Vagina (tissue), 2 donors: ENCODE measurements at regions not wholly inside any gene's neighbourhood (a gene's known extent, or its start where the extent isn't known, plus 50 kb on each side); places are given as distances from the start of the nearest gene placed in this dataset.

Experiments
- POLR2A ChIP-seq, 2 donors: fragments of 450-650 bp; IDR thresholded peaks; one replicate each; pipeline ENCODE4 v1.6.1; 2017; ENCODE audit warnings: antibody characterized with exemption in 2 of 2, mild to moderate bottlenecking in 2 of 2, moderate library complexity in 2 of 2
- POLR2AphosphoS5 ChIP-seq, 2 donors: sonication (generic); formaldehyde crosslinking; IDR thresholded peaks; one replicate each; pipeline ENCODE4 v1.9.0; 2017; ENCODE audit warnings: antibody characterized with exemption in 2 of 2, mild to moderate bottlenecking in 2 of 2, low read depth in 1 of 2; ENCODE audit not compliant: insufficient read depth in 1 of 2
- TF ChIP-seq, protein P1 (sequence below), 3 experiments: fragments of 450-650 bp in 2 of 3; fragments of 200-600 bp in 1 of 3; sonication (generic) in 1 of 3; IDR thresholded peaks; one replicate each; pipeline ENCODE4 v1.5.1; 2017 to 2019; ENCODE audit warnings: antibody characterized with exemption in 3 of 3, mild to moderate bottlenecking in 2 of 3, moderate library complexity in 2 of 3

DNA sequence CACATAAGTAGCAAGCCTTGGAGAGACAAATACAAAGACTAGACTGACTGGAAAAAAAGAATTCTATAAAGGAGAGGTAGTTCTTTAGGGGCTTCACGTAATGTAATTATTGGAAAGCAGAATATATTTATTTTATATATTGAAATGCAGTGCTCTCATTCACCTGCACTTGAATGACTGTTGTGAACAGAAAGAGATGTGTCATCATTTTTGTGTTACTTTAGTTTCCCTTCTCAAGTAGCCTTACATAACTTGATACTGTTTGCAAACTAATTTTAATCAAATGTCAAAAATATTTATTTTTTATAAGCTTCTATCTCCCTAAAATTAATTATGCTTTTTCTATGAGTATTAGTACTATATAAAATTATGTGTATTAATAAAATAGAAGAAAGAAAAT lies 691.1 kb upstream of the FTMT start:
- TF ChIP-seq, protein P1, sequence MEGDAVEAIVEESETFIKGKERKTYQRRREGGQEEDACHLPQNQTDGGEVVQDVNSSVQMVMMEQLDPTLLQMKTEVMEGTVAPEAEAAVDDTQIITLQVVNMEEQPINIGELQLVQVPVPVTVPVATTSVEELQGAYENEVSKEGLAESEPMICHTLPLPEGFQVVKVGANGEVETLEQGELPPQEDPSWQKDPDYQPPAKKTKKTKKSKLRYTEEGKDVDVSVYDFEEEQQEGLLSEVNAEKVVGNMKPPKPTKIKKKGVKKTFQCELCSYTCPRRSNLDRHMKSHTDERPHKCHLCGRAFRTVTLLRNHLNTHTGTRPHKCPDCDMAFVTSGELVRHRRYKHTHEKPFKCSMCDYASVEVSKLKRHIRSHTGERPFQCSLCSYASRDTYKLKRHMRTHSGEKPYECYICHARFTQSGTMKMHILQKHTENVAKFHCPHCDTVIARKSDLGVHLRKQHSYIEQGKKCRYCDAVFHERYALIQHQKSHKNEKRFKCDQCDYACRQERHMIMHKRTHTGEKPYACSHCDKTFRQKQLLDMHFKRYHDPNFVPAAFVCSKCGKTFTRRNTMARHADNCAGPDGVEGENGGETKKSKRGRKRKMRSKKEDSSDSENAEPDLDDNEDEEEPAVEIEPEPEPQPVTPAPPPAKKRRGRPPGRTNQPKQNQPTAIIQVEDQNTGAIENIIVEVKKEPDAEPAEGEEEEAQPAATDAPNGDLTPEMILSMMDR (IDR thresholded peaks at IDR 0.05): no peak
- TF ChIP-seq POLR2A (IDR thresholded peaks at IDR 0.05) (no peak), POLR2AphosphoS5 (IDR thresholded peaks at IDR 0.05; ENCODE audit: insufficient read depth in 1 of 2, low read depth in 1 of 2) (no peak)
